ENCODE measurements at regions not wholly inside any gene's neighbourhood (a gene's known extent, or its start where the extent isn't known, plus 50 kb on each side); places are given as distances from the start of the nearest gene placed in this dataset.

- Histone ChIP-seq H3K36me3 (no peaks in the 10 kb centered on the region), H3K4me1 (no peaks in the 10 kb centered on the region), H3K4me3 (replicated peaks in 1 of 3) (no peak overlapping the region), H3K9me3 (no peaks in the 10 kb centered on the region), H3K27me3 (no peaks in the 10 kb centered on the region), H3K27ac (no peak overlapping the region)
- TF ChIP-seq POLR2A (IDR thresholded peaks at IDR 0.05) (no peak), CTCF (IDR thresholded peaks at IDR 0.05) (no peak)
- 38 to 54% methylated on average over 4 of the region's 4 CpGs for WGBS, 2 donors
- no peak for DNase-seq
- intact Hi-C loops (cut with DNase I): no loop called here
Measured at GRCh38 chr2:12270876-12271588, 445.7 kb upstream of the TRIB2 start.

- H3K4me3 ChIP-seq (replicated peaks in 1 of 3): no peak overlapping the region
- DNase-seq: no peak
- intact Hi-C loops (cut with DNase I): no loop called here
- TF ChIP-seq CTCF (IDR thresholded peaks at IDR 0.05) (no peak), POLR2A (IDR thresholded peaks at IDR 0.05) (no peak)
- H3K27ac ChIP-seq: no peak overlapping the region
- no peaks in the 10 kb centered on the region for H3K9me3 ChIP-seq
- WGBS, 2 donors: 71 to 77% methylated on average over 1 of the region's 1 CpG
- H3K4me1 ChIP-seq: no peaks in the 10 kb centered on the region
- no peaks in the 10 kb centered on the region for H3K27me3 ChIP-seq
- no peaks in the 10 kb centered on the region for H3K36me3 ChIP-seq
Measured at GRCh38 chr2:12271589-12271984, 445.1 kb upstream of the TRIB2 start.

- no peaks in the 10 kb centered on the region for H3K36me3 ChIP-seq
- H3K9me3 ChIP-seq: no peaks in the 10 kb centered on the region
- 38 to 43% methylated on average over 1 of the region's 1 CpG for WGBS, 2 donors
- no peak for TF ChIP-seq CTCF (IDR thresholded peaks at IDR 0.05)
- no peak for TF ChIP-seq POLR2A (IDR thresholded peaks at IDR 0.05)
- no peak overlapping the region for H3K27ac ChIP-seq
- no peaks in the 10 kb centered on the region for H3K4me1 ChIP-seq
- no peak overlapping the region for H3K4me3 ChIP-seq (replicated peaks in 1 of 3)
- H3K27me3 ChIP-seq: no peaks in the 10 kb centered on the region
- intact Hi-C loops (cut with DNase I): no loop called here
- no peak for DNase-seq
Measured at GRCh38 chr2:12273111-12273510, 443.6 kb upstream of the TRIB2 start.

GRCh38 chr2:12274591-12274990, 442.1 kb upstream of the TRIB2 start:
- Histone ChIP-seq H3K27ac (no peak overlapping the region), H3K4me1 (no peaks in the 10 kb centered on the region), H3K4me3 (replicated peaks in 1 of 3) (no peak overlapping the region), H3K9me3 (no peaks in the 10 kb centered on the region), H3K36me3 (no peaks in the 10 kb centered on the region), H3K27me3 (no peaks in the 10 kb centered on the region)
- WGBS, 2 donors: 93 to 96% methylated on average over 1 of the region's 1 CpG
- DNase-seq: no peak
- TF ChIP-seq POLR2A (IDR thresholded peaks at IDR 0.05) (no peak), CTCF (IDR thresholded peaks at IDR 0.05) (no peak)
- intact Hi-C loops (cut with DNase I): no loop called here

GRCh38 chr2:12277241-12278034, 439.3 kb upstream of the TRIB2 start:
- intact Hi-C loops (cut with DNase I): no loop called here
- TF ChIP-seq POLR2A (IDR thresholded peaks at IDR 0.05): no peak
- TF ChIP-seq CTCF (IDR thresholded peaks at IDR 0.05): no peak
- H3K9me3 ChIP-seq: no peaks in the 10 kb centered on the region
- WGBS, 2 donors: 69 to 76% methylated on average over 7 of the region's 7 CpGs
- H3K4me1 ChIP-seq: no peaks in the 10 kb centered on the region
- H3K27ac ChIP-seq: no peak overlapping the region
- no peaks in the 10 kb centered on the region for H3K36me3 ChIP-seq
- no peaks in the 10 kb centered on the region for H3K27me3 ChIP-seq
- H3K4me3 ChIP-seq (replicated peaks in 1 of 3): no peak overlapping the region
- DNase-seq: no peak
